Endothelial cell of umbilical vein (primary cell): ENCODE measurements at regions not wholly inside any gene's neighbourhood (a gene's known extent, or its start where the extent isn't known, plus 50 kb on each side); places are given as distances from the start of the nearest gene placed in this dataset.

Experiments used
- CTCF ChIP-seq, 2 donors: IDR thresholded peaks; 1 replicate in 1 of 2; 2 replicates in 1 of 2; pipeline ENCODE4 v1.5.1; 2011; ENCODE audit warnings: low read length in 2 of 2, mild to moderate bottlenecking in 2 of 2, moderate library complexity in 2 of 2, control low read depth in 1 of 2, inconsistent platforms in 1 of 2, low read depth in 1 of 2; ENCODE audit not compliant: insufficient read depth in 1 of 2; ENCODE audit errors: extremely low read depth in 1 of 2
- EZH2 ChIP-seq: IDR thresholded peaks from 2 replicates; pipeline ENCODE4 v1.6.1; 2012; ENCODE audit warnings: borderline replicate concordance, low read depth, mild to moderate bottlenecking, moderate library complexity, low read length, inconsistent platforms; ENCODE audit not compliant: severe bottlenecking
- FOS ChIP-seq: IDR thresholded peaks from 2 replicates; pipeline ENCODE4 v1.6.1; 2011; ENCODE audit warnings: mild to moderate bottlenecking, low read length, moderate library complexity, borderline replicate concordance; ENCODE audit not compliant: insufficient read depth
- JUN ChIP-seq: IDR thresholded peaks from 2 replicates; pipeline ENCODE4 v1.6.1; 2011; ENCODE audit warnings: borderline replicate concordance, low read depth; ENCODE audit not compliant: insufficient read length, insufficient read depth
- MAX ChIP-seq: IDR thresholded peaks from 2 replicates; pipeline ENCODE4 v1.6.1; 2011; ENCODE audit not compliant: insufficient read depth, insufficient read length
- MYC ChIP-seq: IDR thresholded peaks from one replicate; pipeline ENCODE4 v1.6.1; 2011; ENCODE audit warnings: mild to moderate bottlenecking, low read depth, low read length
- POLR2A ChIP-seq: IDR thresholded peaks from 2 replicates; pipeline ENCODE4 v1.6.1; 2012; ENCODE audit warnings: low read depth, mild to moderate bottlenecking, control low read depth, low read length
- POLR2AphosphoS5 ChIP-seq: IDR thresholded peaks from 2 replicates; pipeline ENCODE4 v1.6.1; 2012; ENCODE audit warnings: low read depth, mild to moderate bottlenecking, control low read depth, low read length, moderate library complexity; ENCODE audit not compliant: insufficient read depth

- no peak for TF ChIP-seq CTCF (IDR thresholded peaks at IDR 0.05; ENCODE audit: extremely low read depth in 1 of 2, insufficient read depth in 1 of 2, low read depth in 1 of 2, low read length in 2 of 2)
- no peak for TF ChIP-seq POLR2A
- TF ChIP-seq JUN = no peak
- TF ChIP-seq POLR2AphosphoS5 = no peak
- TF ChIP-seq EZH2 = no peak
- no peak for TF ChIP-seq MAX
- TF ChIP-seq FOS = no peak
- TF ChIP-seq MYC = no peak
Measured at GRCh38 chr15:26197719-26198118, 334.6 kb upstream of the ATP10A start.
